ENCODE measurements at regions not wholly inside any gene's neighbourhood (a gene's known extent, or its start where the extent isn't known, plus 50 kb on each side); places are given as distances from the start of the nearest gene placed in this dataset.

DNA sequence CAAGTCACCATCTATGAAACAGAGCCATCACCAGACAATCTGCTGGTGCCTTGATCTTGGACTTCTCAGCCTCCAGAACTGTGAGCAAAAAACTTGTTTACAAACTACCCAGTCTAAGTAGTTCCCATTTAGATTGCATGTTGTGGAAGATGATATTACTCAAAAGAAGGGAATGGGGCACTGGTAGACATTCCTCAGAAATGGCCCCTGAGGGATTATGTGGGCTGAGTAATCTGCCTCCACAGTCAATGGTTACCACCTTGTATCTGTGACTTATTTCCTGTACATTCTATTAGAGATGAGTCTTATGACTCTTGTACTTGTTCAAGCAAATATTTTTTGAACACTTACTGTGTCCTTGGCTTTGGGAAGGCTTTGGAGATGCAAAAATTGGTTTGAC is 160.4 kb downstream of the NUP35 start (continued):
- TF ChIP-seq, protein P1, sequence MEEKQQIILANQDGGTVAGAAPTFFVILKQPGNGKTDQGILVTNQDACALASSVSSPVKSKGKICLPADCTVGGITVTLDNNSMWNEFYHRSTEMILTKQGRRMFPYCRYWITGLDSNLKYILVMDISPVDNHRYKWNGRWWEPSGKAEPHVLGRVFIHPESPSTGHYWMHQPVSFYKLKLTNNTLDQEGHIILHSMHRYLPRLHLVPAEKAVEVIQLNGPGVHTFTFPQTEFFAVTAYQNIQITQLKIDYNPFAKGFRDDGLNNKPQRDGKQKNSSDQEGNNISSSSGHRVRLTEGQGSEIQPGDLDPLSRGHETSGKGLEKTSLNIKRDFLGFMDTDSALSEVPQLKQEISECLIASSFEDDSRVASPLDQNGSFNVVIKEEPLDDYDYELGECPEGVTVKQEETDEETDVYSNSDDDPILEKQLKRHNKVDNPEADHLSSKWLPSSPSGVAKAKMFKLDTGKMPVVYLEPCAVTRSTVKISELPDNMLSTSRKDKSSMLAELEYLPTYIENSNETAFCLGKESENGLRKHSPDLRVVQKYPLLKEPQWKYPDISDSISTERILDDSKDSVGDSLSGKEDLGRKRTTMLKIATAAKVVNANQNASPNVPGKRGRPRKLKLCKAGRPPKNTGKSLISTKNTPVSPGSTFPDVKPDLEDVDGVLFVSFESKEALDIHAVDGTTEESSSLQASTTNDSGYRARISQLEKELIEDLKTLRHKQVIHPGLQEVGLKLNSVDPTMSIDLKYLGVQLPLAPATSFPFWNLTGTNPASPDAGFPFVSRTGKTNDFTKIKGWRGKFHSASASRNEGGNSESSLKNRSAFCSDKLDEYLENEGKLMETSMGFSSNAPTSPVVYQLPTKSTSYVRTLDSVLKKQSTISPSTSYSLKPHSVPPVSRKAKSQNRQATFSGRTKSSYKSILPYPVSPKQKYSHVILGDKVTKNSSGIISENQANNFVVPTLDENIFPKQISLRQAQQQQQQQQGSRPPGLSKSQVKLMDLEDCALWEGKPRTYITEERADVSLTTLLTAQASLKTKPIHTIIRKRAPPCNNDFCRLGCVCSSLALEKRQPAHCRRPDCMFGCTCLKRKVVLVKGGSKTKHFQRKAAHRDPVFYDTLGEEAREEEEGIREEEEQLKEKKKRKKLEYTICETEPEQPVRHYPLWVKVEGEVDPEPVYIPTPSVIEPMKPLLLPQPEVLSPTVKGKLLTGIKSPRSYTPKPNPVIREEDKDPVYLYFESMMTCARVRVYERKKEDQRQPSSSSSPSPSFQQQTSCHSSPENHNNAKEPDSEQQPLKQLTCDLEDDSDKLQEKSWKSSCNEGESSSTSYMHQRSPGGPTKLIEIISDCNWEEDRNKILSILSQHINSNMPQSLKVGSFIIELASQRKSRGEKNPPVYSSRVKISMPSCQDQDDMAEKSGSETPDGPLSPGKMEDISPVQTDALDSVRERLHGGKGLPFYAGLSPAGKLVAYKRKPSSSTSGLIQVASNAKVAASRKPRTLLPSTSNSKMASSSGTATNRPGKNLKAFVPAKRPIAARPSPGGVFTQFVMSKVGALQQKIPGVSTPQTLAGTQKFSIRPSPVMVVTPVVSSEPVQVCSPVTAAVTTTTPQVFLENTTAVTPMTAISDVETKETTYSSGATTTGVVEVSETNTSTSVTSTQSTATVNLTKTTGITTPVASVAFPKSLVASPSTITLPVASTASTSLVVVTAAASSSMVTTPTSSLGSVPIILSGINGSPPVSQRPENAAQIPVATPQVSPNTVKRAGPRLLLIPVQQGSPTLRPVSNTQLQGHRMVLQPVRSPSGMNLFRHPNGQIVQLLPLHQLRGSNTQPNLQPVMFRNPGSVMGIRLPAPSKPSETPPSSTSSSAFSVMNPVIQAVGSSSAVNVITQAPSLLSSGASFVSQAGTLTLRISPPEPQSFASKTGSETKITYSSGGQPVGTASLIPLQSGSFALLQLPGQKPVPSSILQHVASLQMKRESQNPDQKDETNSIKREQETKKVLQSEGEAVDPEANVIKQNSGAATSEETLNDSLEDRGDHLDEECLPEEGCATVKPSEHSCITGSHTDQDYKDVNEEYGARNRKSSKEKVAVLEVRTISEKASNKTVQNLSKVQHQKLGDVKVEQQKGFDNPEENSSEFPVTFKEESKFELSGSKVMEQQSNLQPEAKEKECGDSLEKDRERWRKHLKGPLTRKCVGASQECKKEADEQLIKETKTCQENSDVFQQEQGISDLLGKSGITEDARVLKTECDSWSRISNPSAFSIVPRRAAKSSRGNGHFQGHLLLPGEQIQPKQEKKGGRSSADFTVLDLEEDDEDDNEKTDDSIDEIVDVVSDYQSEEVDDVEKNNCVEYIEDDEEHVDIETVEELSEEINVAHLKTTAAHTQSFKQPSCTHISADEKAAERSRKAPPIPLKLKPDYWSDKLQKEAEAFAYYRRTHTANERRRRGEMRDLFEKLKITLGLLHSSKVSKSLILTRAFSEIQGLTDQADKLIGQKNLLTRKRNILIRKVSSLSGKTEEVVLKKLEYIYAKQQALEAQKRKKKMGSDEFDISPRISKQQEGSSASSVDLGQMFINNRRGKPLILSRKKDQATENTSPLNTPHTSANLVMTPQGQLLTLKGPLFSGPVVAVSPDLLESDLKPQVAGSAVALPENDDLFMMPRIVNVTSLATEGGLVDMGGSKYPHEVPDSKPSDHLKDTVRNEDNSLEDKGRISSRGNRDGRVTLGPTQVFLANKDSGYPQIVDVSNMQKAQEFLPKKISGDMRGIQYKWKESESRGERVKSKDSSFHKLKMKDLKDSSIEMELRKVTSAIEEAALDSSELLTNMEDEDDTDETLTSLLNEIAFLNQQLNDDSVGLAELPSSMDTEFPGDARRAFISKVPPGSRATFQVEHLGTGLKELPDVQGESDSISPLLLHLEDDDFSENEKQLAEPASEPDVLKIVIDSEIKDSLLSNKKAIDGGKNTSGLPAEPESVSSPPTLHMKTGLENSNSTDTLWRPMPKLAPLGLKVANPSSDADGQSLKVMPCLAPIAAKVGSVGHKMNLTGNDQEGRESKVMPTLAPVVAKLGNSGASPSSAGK (IDR thresholded peaks at IDR 0.05): no peak
- TF ChIP-seq NELFE (IDR thresholded peaks at IDR 0.05; ENCODE audit: insufficient read depth, insufficient read length) (no peak), BCOR (IDR thresholded peaks at IDR 0.05) (no peak)
